HepG2 (cell line): ENCODE measurements at regions not wholly inside any gene's neighbourhood (a gene's known extent, or its start where the extent isn't known, plus 50 kb on each side); places are given as distances from the start of the nearest gene placed in this dataset.

Experiments used
- CCAR2 ChIP-seq: fragments of 200-400 bp; formaldehyde crosslinking; optimal IDR thresholded peaks from 2 replicates; pipeline ENCODE3; 2018; ENCODE audit warnings: low read depth, mild to moderate bottlenecking, low read length, moderate library complexity
- IRF2 ChIP-seq: IDR thresholded peaks from 2 replicates; pipeline ENCODE4 v1.6.1; 2018; ENCODE audit warnings: missing genetic modification reagents, missing compliant biosample characterization
- JUN ChIP-seq: sonication (generic); formaldehyde crosslinking; IDR thresholded peaks from 2 replicates; pipeline ENCODE4 v1.4.0; 2020; ENCODE audit warnings: mild to moderate bottlenecking, missing genetic modification reagents
- LCORL ChIP-seq, 2 experiments: fragments of 450-650 bp in 1 of 2; sonication (generic) in 1 of 2; formaldehyde crosslinking in 1 of 2; IDR thresholded peaks; 2 replicates each; pipeline versions ENCODE4 v1.5.0 to v1.6.1; 2017 to 2020; ENCODE audit warnings: antibody characterized with exemption in 1 of 2, missing genetic modification reagents in 1 of 2
- MEIS1 ChIP-seq: sonication (generic); formaldehyde crosslinking; IDR thresholded peaks from 2 replicates; pipeline ENCODE4 v1.9.0; 2021; ENCODE audit warnings: mild to moderate bottlenecking, missing genetic modification reagents, moderate library complexity, borderline replicate concordance
- RARG ChIP-seq: sonication (generic); formaldehyde crosslinking; IDR thresholded peaks from 2 replicates; pipeline ENCODE4 v1.4.0; 2020; ENCODE audit warnings: low read depth, mild to moderate bottlenecking, missing genetic modification reagents
- SAFB2 ChIP-seq: sonication (generic); formaldehyde crosslinking; IDR thresholded peaks from 2 replicates; pipeline ENCODE4 v1.5.1; 2020; ENCODE audit warnings: missing genetic modification reagents, low read depth, mild to moderate bottlenecking, borderline replicate concordance
- SALL1 ChIP-seq: sonication (generic); formaldehyde crosslinking; IDR thresholded peaks from 2 replicates; pipeline ENCODE4 v1.8.0; 2022; ENCODE audit warnings: mild to moderate bottlenecking, missing genetic modification reagents
- SUZ12 ChIP-seq: fragments of 150-350 bp; IDR thresholded peaks from 2 replicates; pipeline ENCODE4 v1.6.1; 2014; ENCODE audit warnings: low read depth, low read length
- ZNF101 ChIP-seq: sonication (generic); formaldehyde crosslinking; IDR thresholded peaks from 2 replicates; pipeline ENCODE4 v1.4.0; 2020; ENCODE audit warnings: mild to moderate bottlenecking, low read depth, missing genetic modification reagents, borderline replicate concordance
- ZNF317 ChIP-seq: sonication (generic); formaldehyde crosslinking; IDR thresholded peaks from 2 replicates; pipeline ENCODE4 v1.5.0; 2020; ENCODE audit warnings: mild to moderate bottlenecking, missing genetic modification reagents
- ZNF362 ChIP-seq: sonication (generic); formaldehyde crosslinking; IDR thresholded peaks from 2 replicates; pipeline ENCODE4 v1.4.0; 2020; ENCODE audit warnings: missing genetic modification reagents, mild to moderate bottlenecking, borderline replicate concordance
- ZNF382 ChIP-seq: sonication (generic); formaldehyde crosslinking; IDR thresholded peaks from 2 replicates; pipeline ENCODE4 v1.5.0; 2020; ENCODE audit warnings: missing genetic modification reagents, mild to moderate bottlenecking, borderline replicate concordance
- ZNF383 ChIP-seq: sonication (generic); formaldehyde crosslinking; IDR thresholded peaks from 2 replicates; pipeline ENCODE4 v1.4.0; 2020; ENCODE audit warnings: missing genetic modification reagents, mild to moderate bottlenecking, borderline replicate concordance
- ZNF589 ChIP-seq: sonication (generic); formaldehyde crosslinking; conservative IDR thresholded peaks from 2 replicates; pipeline ENCODE4 v1.8.0; 2022; ENCODE audit warnings: mild to moderate bottlenecking, moderate library complexity, missing genetic modification reagents
- ZNF614 ChIP-seq: IDR thresholded peaks from 2 replicates; pipeline ENCODE4 v1.6.1; 2018; ENCODE audit warnings: missing biosample characterization, missing genetic modification reagents, inconsistent platforms, borderline replicate concordance
- ZNF619 ChIP-seq: sonication (generic); formaldehyde crosslinking; IDR thresholded peaks from 2 replicates; pipeline ENCODE4 v1.4.0; 2020; ENCODE audit warnings: mild to moderate bottlenecking, missing genetic modification reagents
- ZNF639 ChIP-seq: conservative IDR thresholded peaks from 2 replicates; pipeline ENCODE4 v1.6.1; 2018; ENCODE audit warnings: missing genetic modification reagents
- ZNF740 ChIP-seq: sonication (generic); formaldehyde crosslinking; IDR thresholded peaks from 2 replicates; pipeline ENCODE4 v1.4.0; 2020; ENCODE audit warnings: missing genetic modification reagents
- ZNF788 ChIP-seq: sonication (generic); formaldehyde crosslinking; IDR thresholded peaks from 2 replicates; pipeline ENCODE4 v1.5.0; 2020; ENCODE audit warnings: mild to moderate bottlenecking, missing genetic modification reagents, borderline replicate concordance
- ZSCAN30 ChIP-seq: sonication (generic); formaldehyde crosslinking; IDR thresholded peaks from 2 replicates; pipeline ENCODE4 v1.5.0; 2020; ENCODE audit warnings: mild to moderate bottlenecking, missing genetic modification reagents
- TF ChIP-seq, protein P1 (sequence below): sonication (generic); formaldehyde crosslinking; IDR thresholded peaks from 2 replicates; pipeline ENCODE4 v1.4.0; 2020; ENCODE audit warnings: missing genetic modification reagents; ENCODE audit errors: not compliant biosample characterization
- TF ChIP-seq, protein P2 (sequence below): IDR thresholded peaks from 2 replicates; pipeline ENCODE4 v1.6.1; 2012; ENCODE audit warnings: low read depth, low read length, improper control_type of control experiment

DNA sequence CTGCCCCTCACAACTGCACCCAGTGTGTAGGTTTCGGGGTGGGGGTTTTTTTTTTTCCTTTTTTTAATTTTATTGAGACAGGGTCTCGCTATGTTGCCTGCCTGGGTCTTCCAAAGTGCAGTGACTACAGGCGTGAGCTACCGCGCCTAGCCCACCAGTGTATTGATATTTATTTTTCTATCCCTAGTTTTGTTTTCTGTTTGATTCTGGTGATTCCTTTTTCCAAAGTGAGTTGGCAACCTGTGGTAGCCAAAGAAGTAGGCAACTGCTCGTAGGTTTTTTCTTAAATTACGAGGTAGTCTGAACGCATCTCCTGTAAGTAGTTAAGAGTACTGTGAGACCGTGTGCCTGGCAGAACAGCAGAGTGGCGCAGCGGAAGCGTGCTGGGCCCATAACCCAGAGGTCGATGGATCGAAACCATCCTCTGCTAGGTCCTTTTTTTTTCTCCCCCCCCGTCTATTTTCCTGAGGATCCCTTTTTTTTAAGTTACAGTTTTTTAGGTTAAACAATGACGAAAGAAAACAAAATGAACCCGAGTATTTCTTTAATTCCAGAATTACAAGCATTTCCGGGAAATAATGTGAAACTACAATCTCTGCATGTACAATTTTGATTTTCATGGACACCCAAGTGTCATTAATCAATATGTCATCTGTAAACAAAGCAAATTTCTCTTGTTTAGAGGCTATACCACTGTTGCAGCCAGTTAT is 78.7 kb upstream of the BTN3A2 start (continued):
- peak; percentile 86 for TF ChIP-seq ZNF362 (CRISPR knock-in tag)
- TF ChIP-seq ZNF740 (CRISPR knock-in tag): 0 out of 2 replicates have a peak, but pooled peaks have one; percentile 32
- TF ChIP-seq, protein P1, sequence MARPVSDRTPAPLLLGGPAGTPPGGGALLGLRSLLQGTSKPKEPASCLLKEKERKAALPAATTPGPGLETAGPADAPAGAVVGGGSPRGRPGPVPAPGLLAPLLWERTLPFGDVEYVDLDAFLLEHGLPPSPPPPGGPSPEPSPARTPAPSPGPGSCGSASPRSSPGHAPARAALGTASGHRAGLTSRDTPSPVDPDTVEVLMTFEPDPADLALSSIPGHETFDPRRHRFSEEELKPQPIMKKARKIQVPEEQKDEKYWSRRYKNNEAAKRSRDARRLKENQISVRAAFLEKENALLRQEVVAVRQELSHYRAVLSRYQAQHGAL (CRISPR knock-in tag): no peak
- TF ChIP-seq MEIS1 (CRISPR knock-in tag): no peak
- TF ChIP-seq, protein P2, sequence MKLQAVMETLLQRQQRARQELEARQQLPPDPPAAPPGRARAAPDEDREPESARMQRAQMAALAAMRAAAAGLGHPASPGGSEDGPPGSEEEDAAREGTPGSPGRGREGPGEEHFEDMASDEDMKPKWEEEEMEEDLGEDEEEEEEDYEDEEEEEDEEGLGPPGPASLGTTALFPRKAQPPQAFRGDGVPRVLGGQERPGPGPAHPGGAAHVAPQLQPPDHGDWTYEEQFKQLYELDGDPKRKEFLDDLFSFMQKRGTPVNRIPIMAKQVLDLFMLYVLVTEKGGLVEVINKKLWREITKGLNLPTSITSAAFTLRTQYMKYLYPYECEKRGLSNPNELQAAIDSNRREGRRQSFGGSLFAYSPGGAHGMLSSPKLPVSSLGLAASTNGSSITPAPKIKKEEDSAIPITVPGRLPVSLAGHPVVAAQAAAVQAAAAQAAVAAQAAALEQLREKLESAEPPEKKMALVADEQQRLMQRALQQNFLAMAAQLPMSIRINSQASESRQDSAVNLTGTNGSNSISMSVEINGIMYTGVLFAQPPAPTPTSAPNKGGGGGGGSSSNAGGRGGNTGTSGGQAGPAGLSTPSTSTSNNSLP: peak; percentile 34; the same call in 1 of the 2 replicates
- TF ChIP-seq RARG: no peak
- TF ChIP-seq LCORL (IDR thresholded peaks at IDR 0.05): no peak
- TF ChIP-seq LCORL (CRISPR knock-in tag; IDR thresholded peaks at IDR 0.05): no peak
- no peak for TF ChIP-seq CCAR2
- 0 out of 2 replicates have a peak, but pooled peaks have one; percentile 36 for TF ChIP-seq IRF2 (CRISPR knock-in tag)
- no peak for TF ChIP-seq ZNF619
- no peak for TF ChIP-seq SUZ12
- TF ChIP-seq SAFB2 (CRISPR knock-in tag): no peak
- TF ChIP-seq ZNF382 (CRISPR knock-in tag): no peak
- TF ChIP-seq ZNF589: no peak
- TF ChIP-seq ZNF614 (CRISPR knock-in tag): peak; percentile 57; the same call in 1 of the 2 replicates
- TF ChIP-seq SALL1: 0 out of 2 replicates have a peak, but pooled peaks have one; percentile 33
- TF ChIP-seq ZNF788: 0 out of 2 replicates have a peak, but pooled peaks have one; percentile 37
- no peak for TF ChIP-seq ZNF639
- TF ChIP-seq ZSCAN30: no peak
- no peak for TF ChIP-seq ZNF383 (CRISPR knock-in tag)
- TF ChIP-seq JUN: 0 out of 2 replicates have a peak, but pooled peaks have one; percentile 18
- peak; percentile 75; the same call in 1 of the 2 replicates for TF ChIP-seq ZNF317 (CRISPR knock-in tag)
- no peak for TF ChIP-seq ZNF101 (CRISPR knock-in tag)
